ENCODE measurements at regions not wholly inside any gene's neighbourhood (a gene's known extent, or its start where the extent isn't known, plus 50 kb on each side); places are given as distances from the start of the nearest gene placed in this dataset.

DNA sequence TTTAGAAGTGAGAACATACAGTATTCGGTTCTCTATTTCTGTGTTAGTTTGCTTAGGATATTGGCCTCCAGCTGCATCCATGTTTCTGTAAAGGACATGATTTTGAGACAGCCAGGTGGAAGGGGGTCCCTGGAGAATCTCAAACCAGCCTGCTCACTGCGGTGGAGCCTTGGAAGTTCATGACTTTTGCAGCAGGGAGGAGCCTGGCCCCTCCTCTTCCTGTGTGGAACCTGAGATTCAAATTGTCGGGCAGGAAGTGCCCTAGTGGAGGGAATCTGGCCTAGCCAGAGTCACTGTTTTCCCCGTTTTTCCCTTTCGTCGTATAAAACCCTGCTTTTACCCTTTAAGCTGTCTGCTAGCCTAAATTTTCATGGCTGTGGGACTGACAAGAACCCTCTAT, 762.6 kb downstream of the PCDH18 start:
- no peak for TF ChIP-seq POLR2A (IDR thresholded peaks at IDR 0.05; ENCODE audit: low read length)
- TF ChIP-seq GATA1 (IDR thresholded peaks at IDR 0.05; ENCODE audit: low read depth, low read length) = no peak

Data from erythroblast (primary cell).